Upper lobe of left lung (tissue), 4 donors: ENCODE measurements at regions not wholly inside any gene's neighbourhood (a gene's known extent, or its start where the extent isn't known, plus 50 kb on each side); places are given as distances from the start of the nearest gene placed in this dataset.

ENCODE experiments used
- EP300 ChIP-seq, 4 donors: sonication (generic); formaldehyde crosslinking; IDR thresholded peaks; one replicate each; pipeline ENCODE4 v1.5.1; 2017; ENCODE audit warnings: antibody characterized with exemption in 4 of 4, control low read depth in 2 of 4
- POLR2A ChIP-seq, 4 donors: fragments of 450-650 bp; IDR thresholded peaks; one replicate each; pipeline ENCODE4 v1.5.1; 2016 to 2017; ENCODE audit warnings: antibody characterized with exemption in 4 of 4, mild to moderate bottlenecking in 2 of 4
- TF ChIP-seq, protein P1 (sequence below), 6 experiments: fragments of 450-650 bp in 4 of 6; fragments of 200-600 bp in 2 of 6; sonication (generic) in 2 of 6; IDR thresholded peaks; one replicate each; pipeline ENCODE4 v1.5.1; 2016 to 2019; ENCODE audit warnings: antibody characterized with exemption in 6 of 6

- TF ChIP-seq, protein P1, sequence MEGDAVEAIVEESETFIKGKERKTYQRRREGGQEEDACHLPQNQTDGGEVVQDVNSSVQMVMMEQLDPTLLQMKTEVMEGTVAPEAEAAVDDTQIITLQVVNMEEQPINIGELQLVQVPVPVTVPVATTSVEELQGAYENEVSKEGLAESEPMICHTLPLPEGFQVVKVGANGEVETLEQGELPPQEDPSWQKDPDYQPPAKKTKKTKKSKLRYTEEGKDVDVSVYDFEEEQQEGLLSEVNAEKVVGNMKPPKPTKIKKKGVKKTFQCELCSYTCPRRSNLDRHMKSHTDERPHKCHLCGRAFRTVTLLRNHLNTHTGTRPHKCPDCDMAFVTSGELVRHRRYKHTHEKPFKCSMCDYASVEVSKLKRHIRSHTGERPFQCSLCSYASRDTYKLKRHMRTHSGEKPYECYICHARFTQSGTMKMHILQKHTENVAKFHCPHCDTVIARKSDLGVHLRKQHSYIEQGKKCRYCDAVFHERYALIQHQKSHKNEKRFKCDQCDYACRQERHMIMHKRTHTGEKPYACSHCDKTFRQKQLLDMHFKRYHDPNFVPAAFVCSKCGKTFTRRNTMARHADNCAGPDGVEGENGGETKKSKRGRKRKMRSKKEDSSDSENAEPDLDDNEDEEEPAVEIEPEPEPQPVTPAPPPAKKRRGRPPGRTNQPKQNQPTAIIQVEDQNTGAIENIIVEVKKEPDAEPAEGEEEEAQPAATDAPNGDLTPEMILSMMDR (IDR thresholded peaks at IDR 0.05): no peak
- TF ChIP-seq POLR2A (IDR thresholded peaks at IDR 0.05) (no peak), EP300 (IDR thresholded peaks at IDR 0.05) (no peak)
Measured at GRCh38 chr4:162849937-162850336, 316.8 kb downstream of the NAF1 start.
